Adrenal gland (tissue), 5 donors: ENCODE measurements at regions not wholly inside any gene's neighbourhood (a gene's known extent, or its start where the extent isn't known, plus 50 kb on each side); places are given as distances from the start of the nearest gene placed in this dataset.

ENCODE experiments used
- CTCF ChIP-seq, 6 experiments: fragments of 450-650 bp in 4 of 6; fragments of 200-600 bp in 2 of 6; sonication (generic) in 1 of 6; IDR thresholded peaks; 1 replicate in 5 of 6; 2 replicates in 1 of 6; pipeline versions ENCODE4 v1.5.1 to v1.8.0; 2016 to 2021; ENCODE audit warnings: antibody characterized with exemption in 6 of 6, mild to moderate bottlenecking in 2 of 6, moderate library complexity in 1 of 6
- POLR2A ChIP-seq, 2 donors: fragments of 450-650 bp; IDR thresholded peaks; one replicate each; pipeline ENCODE4 v1.6.1; 2017; ENCODE audit warnings: antibody characterized with exemption in 2 of 2, mild to moderate bottlenecking in 2 of 2, moderate library complexity in 1 of 2
- donor health status: DM: no; HTN: no; CAD: no.

GRCh38 chr4:176482972-176483371 lies 163.2 kb downstream of the SPCS3 start:
- TF ChIP-seq POLR2A (IDR thresholded peaks at IDR 0.05) (no peak), CTCF (IDR thresholded peaks at IDR 0.05) (no peak)
